GM19099 (cell line): ENCODE measurements at regions not wholly inside any gene's neighbourhood (a gene's known extent, or its start where the extent isn't known, plus 50 kb on each side); places are given as distances from the start of the nearest gene placed in this dataset.

Source experiments
- POLR2A ChIP-seq: IDR thresholded peaks from 3 replicates; pipeline ENCODE4 v1.6.1; 2011; ENCODE audit warnings: low read depth; ENCODE audit not compliant: insufficient read length; ENCODE audit errors: extremely low read depth

DNA sequence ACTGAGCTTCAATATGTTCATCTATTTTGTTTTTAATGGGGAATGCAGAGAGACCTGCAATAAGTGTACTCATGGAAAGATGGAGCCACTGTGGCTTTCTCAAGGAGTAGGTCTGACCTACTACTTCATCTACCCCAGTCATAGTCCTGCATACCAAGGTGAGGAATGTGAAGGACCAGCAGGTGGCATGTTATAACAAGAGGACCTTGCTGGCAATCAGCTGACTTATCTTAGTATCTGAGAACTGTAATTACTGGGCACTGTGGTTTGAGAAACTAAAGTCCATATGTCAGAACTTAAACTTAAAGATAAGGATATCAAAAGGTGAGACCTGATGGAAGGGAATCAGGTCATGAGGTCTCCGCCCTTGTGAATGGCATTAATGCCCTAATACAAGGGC, 1104.2 kb downstream of the BCL11A start:
- no peak for TF ChIP-seq POLR2A

- no peak for TF ChIP-seq POLR2A
Observed at GRCh38 chr2:59440491-59440890, 1113.0 kb downstream of the BCL11A start.

DNA sequence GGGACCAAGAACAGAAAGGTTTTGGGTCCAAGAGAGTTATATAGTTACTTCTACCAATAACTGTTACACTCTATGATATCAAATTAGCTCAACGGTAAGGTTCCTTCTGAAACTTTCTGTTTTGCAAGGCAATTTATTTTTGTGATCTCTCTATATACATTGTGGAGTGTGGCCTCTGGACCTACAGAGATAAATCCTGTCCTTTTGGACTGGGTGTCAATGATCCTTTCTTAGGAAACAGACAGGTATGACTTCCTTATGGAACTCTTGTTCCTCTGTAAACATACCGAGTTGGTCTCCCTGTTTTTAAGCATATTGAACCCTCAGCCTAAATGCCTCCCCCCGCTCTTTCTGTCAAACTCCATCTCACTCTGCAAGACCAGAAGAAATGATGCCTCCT, 1117.8 kb downstream of the BCL11A start:
- no peak for TF ChIP-seq POLR2A

DNA sequence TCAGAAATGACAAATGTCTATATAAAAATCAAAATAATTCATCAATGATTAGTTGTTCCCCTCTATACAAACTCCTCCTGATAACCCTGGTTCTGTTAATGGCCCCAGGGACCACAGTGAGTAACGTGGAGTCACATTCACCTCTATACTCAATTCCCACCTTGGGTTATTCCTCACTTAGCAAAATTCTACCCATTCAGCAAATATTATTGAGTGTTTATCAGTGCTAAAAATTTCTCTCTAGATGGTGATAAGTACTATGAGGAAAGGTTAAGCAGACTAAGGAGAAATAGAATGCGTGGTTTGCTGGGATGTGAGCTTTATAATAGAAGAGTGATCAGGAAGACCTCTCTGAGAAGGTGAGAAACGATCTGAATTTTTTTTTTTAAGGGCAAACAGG, 1124.5 kb downstream of the BCL11A start:
- TF ChIP-seq POLR2A, result no peak

- TF ChIP-seq POLR2A, result no peak
Observed at GRCh38 chr2:59427980-59428379, 1125.5 kb downstream of the BCL11A start.

- no peak for TF ChIP-seq POLR2A
Observed at GRCh38 chr2:59425247-59425646, 1128.2 kb downstream of the BCL11A start.

GRCh38 chr2:59413751-59414570, 1139.5 kb downstream of the BCL11A start:
- TF ChIP-seq POLR2A, result no peak

GRCh38 chr2:59399126-59399525, 1154.3 kb downstream of the BCL11A start:
- TF ChIP-seq POLR2A, result no peak

GRCh38 chr2:59398081-59398480, 1155.4 kb downstream of the BCL11A start:
- TF ChIP-seq POLR2A, result no peak

DNA sequence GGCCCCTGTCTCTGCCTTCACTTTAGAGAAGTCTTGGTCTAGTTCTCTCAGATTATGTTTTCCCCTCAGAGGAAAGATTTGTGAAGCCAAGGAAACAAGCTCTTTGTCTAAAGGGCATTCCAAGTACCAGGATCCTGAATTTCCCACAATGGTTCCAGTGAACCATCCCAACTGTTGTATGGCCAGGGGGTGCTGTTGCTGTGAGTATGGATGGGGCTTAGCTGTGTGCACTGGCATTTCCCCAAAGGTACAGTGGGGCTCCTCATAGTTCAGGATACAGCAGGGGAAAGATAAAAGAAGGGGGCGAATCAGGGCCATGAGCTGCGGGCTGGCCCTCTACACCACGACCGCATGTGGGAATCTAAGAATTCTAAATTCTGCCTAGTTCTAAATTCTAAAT, 1154.0 kb upstream of the FANCL start:
- no peak for TF ChIP-seq POLR2A

GRCh38 chr2:59391896-59392295, 1150.8 kb upstream of the FANCL start:
- TF ChIP-seq POLR2A, result no peak

- TF ChIP-seq POLR2A, result no peak
Observed at GRCh38 chr2:59390581-59390980, 1149.5 kb upstream of the FANCL start.

DNA sequence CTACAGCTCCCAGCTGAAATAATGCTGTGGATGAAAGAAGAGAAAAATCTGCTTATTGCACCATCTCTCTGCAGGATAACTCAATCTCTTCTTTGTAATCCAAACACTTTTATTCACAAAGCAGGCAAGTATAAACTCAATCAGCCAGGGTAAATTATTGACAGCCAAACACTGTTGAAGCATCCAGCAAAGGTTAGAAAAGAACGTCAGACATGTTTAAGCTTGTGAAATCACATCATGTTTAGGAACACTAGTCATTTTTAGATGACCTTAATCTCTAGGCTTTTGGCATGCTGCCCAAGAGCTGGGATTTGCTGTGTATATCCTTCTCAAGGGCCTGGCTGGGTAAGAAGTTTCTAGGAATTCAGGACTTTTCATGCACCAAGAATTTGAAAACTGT, 1148.1 kb upstream of the FANCL start:
- no peak for TF ChIP-seq POLR2A

DNA sequence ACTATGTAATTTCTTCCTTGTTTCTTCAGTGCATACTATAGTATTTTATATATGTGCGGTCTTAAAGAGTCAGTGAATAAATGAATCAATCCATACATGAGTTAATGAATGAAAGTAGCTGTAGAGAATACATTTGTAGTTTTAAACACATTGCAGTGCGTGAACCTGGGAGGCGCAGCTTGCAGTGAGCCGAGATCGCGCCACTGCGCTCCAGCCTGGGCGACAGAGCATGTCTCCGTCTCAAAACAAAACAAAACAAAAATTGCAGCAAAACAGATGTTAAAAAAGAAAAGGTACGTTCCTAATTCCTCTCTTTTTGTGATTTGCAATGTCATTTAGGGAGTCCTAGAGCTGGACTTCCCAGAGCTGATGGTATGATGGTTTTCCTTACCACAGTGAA, 1144.8 kb upstream of the FANCL start:
- no peak for TF ChIP-seq POLR2A

GRCh38 chr2:59383473-59383872, 1142.3 kb upstream of the FANCL start:
- TF ChIP-seq POLR2A, result no peak

- no peak for TF ChIP-seq POLR2A
Observed at GRCh38 chr2:59378127-59378526, 1137.0 kb upstream of the FANCL start.

GRCh38 chr2:59366288-59366687, 1125.2 kb upstream of the FANCL start:
- TF ChIP-seq POLR2A, result no peak
